HPDE6-E6E7 (cell line): ENCODE measurements at regions not wholly inside any gene's neighbourhood (a gene's known extent, or its start where the extent isn't known, plus 50 kb on each side); places are given as distances from the start of the nearest gene placed in this dataset.

Experiments
- DNase-seq: peaks from one replicate; pipeline ENCODE4 v3.0.0; 2011; ENCODE audit warnings: missing footprints; ENCODE audit errors: extremely low spot score

DNA sequence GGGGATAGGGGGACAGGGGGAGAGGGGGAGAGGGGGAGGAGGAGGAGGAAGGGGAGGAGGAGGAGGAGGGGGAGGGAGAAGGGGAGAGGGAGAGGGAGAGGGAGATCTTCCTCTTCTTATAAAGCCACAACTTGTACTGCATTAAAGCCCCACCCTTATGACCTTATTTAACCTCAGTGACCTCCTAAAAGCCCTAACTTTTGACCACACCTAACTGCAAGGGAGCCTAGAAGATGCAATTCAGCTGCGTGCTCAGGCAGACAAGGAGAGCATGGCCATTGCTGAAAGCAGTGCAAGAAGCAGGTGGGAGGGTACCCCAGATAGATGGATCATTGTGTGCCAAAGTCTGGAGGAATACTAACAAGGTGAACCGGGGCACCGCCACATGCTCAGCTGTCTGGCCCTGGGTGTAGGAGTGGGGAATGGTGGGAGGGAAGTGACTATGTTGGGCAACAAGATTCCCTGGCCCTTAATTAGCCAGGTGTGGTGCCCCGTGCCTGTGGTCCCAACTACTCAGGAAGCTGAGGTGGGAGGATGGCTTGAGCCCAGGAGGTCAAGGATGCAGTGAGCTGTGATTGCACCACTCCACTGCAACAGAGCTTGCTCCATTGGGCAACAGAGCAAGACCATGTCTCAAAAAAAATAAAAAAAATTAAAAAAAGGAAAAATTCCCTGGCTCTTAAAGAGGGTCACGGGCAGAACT is 125.4 kb upstream of the BOD1 start:
- DNase-seq = no peak

DNA sequence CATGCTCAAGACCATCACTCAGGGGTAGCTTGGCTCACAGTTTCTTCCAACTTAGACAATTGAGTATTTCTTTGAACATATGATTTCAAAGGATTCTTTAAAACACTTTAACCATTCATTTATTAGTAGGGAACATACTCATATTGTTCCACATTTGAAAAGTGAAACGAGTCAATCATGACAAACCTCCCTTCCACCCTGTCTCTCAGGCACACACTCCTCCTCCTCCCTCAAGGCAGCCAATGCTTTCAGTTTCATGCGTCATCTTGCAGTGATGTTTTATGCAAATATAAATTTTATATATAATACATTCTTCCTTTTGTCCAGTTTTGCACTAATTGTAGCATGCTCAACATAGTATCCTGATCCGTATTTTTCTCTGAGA is 126.0 kb upstream of the BOD1 start:
- DNase-seq = no peak

DNA sequence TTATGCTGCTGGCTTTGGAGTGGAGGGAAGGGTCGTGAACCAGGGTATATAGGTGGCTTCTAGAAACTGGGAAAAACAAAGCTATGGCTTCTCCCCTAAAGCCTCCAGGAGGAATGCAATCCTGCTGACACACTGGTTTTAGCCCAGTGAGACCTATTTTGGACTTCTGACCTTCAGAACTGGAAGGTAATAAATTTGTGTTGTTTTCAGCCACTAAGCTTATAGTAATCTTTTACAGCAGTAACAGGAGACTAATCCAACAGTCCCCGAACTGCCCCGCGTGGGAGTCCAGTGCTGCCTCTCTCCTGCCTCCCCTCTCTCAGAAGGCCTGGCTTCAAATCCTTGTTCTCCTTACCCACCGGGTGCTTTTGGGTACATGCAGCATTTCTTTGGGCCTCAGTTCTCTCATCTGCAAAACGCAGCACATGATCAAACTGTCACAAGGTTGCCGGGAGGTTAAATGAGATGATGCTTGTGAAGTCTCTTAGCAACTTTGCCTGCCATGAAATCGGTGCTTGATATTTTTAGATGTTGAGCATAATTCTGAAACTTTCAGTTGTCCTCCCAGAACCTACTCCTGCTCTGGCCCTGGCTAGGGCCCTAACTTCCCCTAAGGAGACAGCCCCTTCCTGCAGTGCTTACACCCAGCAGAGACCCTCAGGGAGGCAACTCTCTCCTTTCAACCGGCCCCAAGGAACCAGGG is 127.3 kb upstream of the BOD1 start:
- no peak for DNase-seq

DNA sequence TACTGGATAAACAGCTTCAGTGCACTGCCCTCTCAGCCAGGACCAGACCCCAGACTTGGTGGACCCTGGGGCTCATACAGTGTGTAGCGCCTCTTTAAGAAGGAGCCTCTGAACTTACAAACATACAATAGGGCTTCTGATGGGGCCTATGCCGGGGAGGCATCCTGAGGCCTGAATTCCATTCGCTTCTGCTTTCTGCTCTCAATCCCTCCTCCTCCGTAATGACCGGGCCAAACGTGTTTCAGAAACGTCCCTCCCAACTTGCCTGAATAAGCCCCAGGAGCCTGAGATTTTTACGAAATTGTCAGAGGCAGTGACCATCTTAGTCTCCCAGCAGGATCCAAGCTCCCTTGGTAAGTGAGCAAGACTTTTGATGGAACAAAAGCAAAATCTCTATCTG is 128.1 kb upstream of the BOD1 start:
- no peak for DNase-seq

DNA sequence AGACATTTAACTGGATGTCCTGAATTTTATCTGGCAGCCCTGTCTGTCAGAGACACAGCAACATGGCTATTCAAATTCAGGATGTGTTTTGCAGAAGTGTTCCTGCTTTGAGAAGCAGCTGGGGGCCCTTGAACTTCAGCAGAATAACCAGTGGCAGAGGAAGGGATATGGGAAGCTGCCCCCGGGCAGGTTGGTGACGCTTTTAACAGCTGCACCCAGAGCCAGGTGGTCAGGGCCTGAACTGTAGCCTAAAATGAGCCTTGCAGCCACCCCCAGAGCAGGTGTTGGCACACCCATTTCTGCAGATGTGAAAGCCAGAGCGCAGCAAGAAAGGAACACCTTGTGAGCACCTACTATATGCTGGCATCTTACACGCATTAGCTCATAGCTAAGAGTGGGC is 128.7 kb upstream of the BOD1 start:
- DNase-seq = no peak

DNA sequence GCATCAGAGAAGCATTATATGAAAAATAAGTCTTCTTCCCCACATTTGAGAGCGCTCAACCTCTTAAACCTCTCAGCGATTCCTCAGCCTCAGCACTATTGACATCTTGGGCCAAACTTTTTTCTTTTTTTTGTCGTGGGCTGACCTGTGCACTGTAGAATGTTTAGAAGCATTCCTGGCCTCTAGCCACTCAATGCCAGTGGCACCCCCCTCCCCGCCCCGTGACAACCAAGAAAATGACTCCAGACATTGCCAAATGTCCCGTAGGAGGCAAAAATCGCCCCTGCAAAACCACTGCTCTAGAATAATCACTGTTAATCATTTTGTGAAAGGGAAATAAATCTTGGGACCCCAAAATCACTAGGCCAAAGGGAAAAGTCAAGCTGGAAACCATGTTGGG is 129.1 kb upstream of the BOD1 start:
- no peak for DNase-seq

DNA sequence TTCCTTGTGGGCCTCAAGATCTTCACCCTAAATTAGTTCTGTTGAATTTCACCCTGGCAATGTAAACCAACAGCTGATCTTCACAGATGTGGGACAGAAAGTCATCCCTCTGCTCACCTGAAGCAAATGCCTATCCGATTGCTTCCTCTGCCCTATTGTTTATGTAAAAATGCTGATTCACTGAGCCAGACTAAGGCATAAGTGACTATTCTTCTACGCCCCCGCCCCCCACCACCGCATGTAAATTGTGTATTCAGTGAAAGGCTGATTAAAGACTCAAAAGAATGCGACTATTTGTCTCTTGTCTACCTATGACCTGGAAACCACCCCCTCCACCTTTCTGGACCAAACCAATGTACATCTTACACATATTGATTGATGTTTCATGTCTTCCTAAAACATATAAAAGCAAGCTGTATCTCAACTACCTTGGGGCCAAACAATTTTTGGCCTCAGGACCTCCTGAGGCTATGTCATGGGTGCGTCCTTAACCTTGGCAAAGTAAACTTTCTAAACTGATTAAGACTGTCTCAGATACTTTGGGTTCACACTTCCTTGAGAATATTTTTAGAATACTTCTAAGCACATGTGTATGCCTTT is 129.7 kb upstream of the BOD1 start:
- no peak for DNase-seq

DNA sequence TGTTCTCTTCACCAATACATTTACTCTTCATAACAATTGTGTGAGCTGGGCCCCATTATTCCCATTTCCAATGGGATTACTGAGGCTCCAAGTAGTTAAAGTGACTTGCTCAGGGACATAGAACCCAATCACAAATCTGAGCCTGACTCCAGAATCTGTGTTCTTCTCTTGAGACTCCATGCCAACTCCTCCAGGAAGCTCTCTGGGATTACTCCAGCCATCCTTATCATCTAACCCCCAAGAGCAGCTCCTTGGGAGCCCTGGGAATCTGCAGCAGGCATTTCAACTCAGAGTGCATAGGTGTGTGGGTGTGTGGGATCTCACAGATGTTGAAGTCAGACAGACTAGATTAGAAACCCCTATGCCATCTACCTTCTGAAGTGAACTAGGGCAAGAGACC is 131.4 kb upstream of the BOD1 start:
- no peak for DNase-seq

DNA sequence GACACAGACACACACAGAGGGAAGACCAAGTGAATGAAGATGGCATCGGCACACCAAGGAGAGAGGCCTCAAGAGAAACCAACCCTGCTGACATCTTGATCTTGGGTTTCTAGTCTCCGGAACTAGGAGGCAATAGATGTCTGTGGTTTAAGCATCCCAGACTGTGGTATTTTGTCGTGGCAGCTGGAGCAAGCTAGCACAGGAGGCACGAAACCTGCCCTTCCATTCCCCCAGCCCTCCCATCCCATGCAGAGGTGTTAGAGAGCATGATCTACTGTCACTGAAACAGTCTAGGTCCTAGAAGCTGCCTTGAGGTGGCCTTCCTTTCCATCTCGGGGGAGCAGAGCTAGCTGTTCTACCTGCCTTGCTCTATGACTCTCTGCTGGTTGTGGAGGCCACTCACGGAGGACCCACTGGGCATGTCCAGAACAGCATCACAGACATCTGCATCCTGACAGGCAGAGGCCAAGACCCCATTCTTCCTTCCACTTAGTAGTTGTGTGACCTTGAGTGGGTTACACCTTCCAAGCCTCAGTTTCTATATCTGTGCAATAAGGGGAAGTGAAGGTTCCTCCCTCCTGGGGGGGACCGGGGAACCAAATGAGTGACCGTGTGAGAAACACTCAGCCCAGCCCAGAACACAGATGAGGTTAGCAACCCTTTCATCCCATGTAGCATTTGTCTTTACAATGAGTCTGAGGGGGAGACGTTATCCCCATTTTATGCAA is 134.3 kb upstream of the BOD1 start:
- DNase-seq = no peak

DNA sequence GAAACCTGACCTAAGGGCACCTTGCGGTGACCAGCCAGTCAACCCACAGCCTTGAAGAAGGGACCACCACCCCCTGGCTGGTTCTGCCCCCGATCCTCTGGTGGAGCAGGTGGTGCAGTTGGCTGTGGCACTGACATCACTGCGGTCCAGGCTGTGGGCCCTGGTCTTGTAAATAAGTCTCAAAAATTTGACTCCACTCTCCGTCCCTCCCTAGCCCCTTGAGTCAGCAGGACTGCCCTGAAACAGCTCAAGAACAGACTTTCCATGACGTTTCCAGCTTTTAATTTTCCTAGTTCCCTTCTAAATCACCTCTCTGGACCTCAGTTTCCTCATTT is 134.8 kb upstream of the BOD1 start:
- no peak for DNase-seq

DNA sequence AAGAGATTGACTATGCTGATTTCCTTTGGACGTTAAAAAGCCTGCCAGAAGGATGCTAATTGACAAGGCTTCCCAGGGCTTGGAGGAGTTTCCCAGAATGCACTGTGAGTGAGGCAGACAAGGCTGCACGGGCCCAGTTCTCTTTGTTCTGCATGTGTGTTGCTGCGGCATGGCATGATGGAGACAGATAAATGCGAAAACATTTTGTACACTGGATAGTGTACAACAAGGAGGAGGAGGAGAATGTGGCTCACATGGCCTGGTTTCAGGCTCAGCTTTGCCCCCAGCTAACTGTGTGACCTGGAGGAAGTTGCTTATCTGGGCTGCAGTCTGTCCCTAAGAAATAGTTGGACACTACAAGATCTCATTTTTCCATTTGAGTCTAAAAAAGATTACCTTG is 135.5 kb upstream of the CPEB4 start:
- no peak for DNase-seq

DNA sequence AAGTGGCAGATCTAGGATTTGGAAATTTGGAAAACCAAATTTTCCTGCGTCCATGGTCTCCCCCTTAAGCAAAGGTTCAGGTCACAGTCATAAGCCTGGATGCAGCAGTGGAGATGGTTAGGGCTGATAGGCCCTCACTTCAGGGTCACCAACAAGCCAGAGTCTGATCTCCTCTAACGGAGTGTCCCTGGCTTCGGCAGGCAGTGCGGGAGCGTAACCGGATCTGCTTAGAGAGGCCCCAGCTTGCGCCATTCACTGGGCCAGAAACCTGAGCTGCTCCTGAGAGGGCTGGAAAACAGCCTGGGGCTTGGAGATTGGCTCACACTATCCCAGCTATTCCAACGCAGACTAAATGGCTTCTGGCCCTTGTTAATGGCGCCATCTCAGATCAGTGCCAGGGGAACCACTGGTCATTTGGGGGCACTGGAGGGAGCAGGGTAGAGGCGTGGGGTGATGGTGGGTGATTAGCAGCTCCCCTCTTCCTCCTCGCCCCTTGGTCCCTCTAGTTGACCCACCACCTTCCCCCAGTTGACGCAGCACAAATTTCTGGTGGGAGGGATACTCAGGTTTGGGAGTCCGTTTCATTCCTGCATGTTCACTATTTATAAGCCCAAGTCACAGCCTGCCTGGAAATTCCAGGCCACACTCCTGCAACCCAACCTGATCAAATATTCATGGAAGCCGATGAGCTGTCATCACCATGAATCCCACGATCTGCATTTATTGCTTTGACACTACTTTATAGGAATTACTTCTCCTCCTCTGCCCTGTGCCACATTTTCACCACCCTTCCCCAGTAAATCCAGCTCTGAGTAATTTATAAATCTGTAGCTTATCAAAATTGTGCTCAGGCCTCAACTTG is 134.6 kb upstream of the CPEB4 start:
- DNase-seq = no peak

DNA sequence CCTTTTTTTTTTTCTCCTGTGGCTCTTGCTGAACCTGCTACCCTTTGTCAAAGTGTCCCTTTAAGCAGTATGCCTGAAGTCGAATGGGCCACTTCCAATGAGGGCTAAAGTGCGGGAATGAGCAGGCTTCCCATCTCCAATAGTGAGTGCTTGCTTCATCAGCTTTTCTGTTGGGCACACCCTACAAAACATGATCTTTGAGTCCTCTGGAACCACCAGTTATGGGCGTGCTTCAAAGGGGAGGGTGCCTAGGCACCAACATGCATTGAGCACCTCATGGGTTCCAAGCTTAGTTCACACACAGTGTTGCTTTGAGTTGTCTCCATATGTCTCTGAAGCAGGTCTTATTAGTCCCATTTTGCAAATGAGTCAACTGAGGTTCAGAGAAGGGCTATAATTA is 132.8 kb upstream of the CPEB4 start:
- DNase-seq = no peak

DNA sequence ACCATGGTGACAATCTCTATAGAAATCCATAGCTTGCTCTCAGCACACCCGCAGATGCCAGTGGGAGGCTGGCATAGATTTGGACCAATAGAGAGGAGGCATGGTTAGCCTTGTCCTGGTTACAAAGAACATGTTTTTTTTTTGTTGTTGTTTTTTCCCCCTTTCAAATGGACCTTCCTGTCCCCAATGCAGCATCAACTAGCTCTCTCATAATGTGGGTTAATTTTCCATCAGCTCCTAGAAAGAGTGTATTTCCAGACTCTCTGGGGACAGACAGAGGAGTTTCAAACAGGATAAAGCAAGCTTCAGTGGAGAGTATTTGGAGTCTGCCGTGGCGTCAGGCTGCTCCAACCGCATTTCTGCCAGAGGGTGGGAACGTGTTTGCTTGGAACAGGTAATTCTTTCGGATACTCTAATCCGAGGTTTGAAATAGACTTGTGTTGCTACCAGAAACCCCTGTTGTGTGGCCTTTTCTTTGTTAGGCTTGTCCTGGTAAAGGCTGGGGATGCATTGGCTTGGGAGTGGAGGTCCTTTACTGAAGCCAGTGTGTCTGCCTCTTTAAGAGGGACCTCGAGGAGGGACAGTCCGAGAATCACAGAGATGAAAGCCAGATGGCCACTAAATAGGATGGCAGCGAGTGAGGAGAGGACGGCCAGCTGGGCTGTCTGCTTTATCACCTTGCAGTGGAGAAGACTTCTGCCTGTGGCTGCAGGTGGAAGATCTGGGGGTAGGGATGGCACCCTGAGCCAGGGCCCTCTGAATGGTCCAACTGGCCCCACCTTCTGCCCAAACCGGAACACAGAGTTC is 130.5 kb upstream of the CPEB4 start:
- DNase-seq = no peak

DNA sequence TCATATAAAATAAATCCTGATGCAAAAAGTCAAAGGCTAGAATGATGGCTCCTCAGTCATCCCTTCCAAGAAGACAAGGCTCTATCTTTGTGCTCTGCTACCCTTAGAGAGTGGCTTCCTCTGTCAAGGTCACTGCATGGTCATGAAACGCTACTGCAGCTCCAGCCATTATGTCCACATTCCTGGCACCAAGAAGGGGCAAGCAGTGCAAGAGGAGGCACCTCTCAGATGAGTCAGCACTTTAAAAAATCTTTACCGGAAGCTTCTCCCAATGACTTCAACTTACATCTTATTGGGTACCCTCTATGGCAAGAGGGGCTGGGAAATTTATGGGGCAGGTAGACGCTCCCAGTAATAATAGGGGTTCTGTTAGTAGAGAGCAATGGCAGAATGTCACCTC is 129.5 kb upstream of the CPEB4 start:
- no peak for DNase-seq

DNA sequence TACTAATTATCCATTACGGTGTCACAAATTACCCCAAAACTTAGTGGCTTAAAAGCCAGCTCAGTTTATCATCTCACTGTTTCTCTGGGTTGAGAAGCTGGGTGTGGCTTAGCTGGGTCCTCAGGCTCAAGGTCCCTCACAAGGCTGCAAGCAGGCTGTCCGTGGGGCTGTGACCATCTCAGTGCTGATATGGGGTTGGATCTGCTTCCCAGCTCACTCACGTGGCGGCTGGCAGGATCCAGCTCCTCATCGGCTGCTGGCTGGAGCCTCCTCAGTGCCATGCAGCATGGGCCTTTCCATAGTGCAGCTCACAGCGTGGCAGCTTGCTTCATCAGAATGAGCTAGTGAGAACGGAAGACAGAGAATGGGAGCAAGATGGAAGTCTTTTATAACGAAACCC is 128.5 kb upstream of the CPEB4 start:
- no peak for DNase-seq

DNA sequence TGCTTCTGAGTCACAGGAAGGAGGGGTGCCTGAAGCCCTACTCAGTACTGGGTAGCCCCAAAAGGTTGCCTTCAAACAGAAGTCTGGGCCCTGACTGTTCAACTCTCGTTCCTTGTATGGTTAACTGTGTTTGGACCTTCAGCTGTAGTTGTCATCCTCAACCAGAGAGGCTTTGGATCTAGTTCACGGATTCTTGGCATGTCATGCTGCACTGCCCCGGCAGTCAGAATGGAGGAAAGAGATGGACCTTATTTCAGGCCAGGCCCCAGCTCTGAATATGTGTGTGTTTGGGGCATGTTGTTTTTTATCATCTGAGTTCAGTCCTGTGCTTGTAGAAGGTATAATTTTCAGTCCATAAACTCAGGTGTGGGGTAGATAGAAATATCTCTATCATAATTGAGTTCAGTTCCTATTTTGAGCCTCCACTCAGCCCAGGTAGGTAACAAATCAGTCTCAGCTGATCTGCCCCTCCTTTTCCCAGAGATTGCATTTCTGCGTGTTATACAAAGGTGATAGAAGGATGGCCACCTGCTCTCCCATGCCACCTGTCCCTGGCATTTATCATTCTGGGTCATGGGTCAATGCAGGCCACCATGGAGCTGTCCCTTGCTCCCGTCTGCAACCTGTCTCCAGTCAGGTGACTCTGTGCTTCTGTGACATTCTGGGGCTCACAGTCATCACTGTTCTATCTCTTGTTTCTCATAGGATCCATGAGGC is 127.5 kb upstream of the CPEB4 start:
- no peak for DNase-seq

DNA sequence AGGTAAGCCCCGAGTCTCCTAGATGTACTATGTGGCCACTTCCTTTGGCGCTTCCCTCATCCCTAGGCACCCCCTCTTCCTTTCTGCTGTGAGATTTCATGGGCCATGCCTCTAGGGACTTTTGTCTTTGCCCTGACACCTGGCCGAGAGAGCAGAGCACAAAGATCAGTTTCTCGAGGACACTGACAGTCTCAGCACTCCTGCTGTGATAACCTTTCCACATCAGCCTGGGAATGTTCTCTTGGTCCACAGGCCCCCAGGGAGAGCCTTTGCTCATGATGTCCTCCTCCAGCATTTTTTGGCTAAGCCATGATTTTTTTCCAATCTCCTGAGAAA is 127.0 kb upstream of the CPEB4 start:
- DNase-seq = no peak

DNA sequence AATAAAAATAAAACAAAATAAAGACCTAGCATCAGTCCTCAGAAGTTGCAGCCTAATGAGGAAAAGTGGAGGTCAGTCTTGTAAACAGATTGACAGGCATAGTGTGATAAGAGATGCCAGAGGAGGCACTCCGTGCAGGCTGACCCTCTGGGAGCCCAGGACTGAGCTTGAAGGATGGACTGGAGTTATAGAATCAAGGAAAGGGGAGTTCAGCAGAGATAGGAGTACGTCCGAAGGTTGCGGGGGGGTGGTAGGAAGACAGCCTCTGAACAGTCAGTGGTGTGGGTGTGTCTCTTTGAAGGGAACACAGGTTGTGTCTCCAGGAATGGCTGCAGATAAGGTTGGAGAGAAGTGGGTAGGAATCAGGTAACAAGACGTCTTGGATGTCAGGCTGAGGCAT is 126.1 kb upstream of the CPEB4 start:
- no peak for DNase-seq

DNA sequence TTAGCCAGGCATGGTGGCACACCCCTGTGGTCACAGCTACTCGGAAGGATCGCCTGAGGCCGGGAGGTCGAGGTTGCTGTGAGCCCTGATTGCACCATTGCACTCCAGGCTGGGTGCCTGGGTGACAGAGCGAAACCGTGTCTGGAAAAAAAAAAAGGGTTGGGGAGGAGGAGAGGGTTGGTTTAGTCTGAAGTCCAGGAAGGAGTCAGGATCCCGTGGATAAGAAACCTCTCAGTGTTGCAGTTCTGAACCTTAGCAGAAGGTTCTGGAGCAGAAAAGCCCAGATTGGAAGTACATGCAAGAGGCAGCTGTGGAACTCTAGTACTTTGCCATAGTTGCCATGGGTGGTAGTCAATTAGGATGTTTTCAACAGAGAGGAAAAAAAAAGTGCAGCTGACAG is 125.2 kb upstream of the CPEB4 start:
- DNase-seq = no peak

DNA sequence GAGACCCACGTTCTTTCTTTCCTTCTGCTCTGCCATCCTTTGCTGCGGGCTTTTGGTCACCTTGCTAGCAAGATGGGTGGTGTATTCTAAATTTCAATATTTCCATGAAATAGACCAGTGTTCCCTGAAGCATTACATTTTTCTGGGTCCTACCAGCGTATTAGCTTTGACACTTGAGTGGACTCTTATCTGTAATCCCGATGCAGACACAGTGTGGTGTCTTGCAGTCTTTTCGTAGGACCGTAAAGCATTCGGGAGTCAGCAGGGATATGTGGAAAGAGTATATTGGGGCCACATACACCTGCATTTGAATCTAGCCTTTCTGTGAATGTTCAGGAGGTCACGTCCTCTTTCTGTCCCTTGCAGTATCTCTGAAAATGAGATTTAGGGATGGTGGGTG is 124.7 kb upstream of the CPEB4 start:
- no peak for DNase-seq
